T-helper 1 cell treated with Interleukin-12 subunit alpha and Interleukin-12 subunit beta and Interleukin-4 antibody, amounts not matched to agents 30 μg/mL and 1 μg/mL, for 36 hours (primary cell): ENCODE measurements at regions not wholly inside any gene's neighbourhood (a gene's known extent, or its start where the extent isn't known, plus 50 kb on each side); places are given as distances from the start of the nearest gene placed in this dataset.

Experiments used
- H3K27ac Mint-ChIP-seq: one replicate; pipeline ENCODE4 v1.8.0; 2021; ENCODE audit warnings: mild to moderate bottlenecking, mixed read lengths
- H3K27me3 Mint-ChIP-seq: one replicate; pipeline ENCODE4 v1.8.0; 2021; ENCODE audit warnings: low read depth, mixed read lengths
- H3K36me3 Mint-ChIP-seq: one replicate; pipeline ENCODE4 v1.8.0; 2021; ENCODE audit warnings: low read depth, mixed read lengths
- H3K4me1 Mint-ChIP-seq: one replicate; pipeline ENCODE4 v1.8.0; 2021; ENCODE audit warnings: low read depth, mixed read lengths
- H3K4me3 Mint-ChIP-seq: one replicate; pipeline ENCODE4 v1.8.0; 2021; ENCODE audit warnings: mild to moderate bottlenecking, moderate library complexity, mixed read lengths
- H3K9me3 Mint-ChIP-seq: one replicate; pipeline ENCODE4 v1.8.0; 2021; ENCODE audit warnings: mixed read lengths

DNA sequence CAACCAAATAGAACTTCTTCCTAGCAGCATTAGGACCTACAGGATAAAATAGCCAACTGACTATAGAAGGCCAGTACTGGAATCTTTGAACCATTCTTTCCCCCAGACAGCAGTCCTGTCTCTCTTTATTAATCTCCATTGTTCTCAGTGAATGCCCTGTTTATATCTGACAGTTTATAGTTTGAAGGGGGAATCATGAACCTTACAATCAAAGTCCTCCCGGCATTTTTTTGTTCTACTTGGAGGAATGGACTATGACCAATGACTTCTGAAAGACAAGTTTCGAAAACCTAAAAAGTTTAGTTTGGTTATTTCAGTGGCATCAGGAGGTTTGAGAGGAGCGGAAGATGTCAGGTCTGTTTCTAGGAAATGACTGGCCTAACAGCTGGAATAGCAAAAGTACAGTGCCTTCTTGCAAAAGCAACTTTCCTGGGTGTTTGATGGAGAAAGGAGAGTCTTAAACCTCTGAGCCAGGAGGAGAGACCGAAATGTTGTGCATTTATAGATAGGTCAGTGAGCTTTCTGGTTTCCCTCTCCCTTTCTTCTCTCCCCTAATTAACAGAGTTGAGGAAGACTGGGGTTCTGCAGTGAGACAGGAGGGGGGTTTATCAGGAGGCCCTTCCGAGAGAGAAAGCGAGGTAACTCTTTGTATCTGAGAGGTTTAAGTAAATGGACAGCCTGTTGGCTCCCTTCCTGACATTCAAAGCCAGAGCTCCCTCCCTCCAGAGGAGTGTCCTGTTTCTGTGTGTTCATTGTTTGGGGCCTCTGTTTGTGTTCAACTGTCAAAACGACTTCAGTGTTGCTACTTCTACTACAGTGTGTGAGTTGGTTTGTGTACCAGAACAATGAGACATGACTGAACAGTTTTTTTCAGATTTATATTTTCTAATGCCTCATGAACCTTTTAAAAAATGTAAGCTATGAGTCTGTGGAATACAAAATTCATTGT, 383.0 kb upstream of the RARB start:
- Mint-ChIP-seq H3K4me3 (no peak overlapping the region), H3K27me3 (no peaks in the 10 kb centered on the region), H3K4me1 (no peaks in the 10 kb centered on the region), H3K27ac (no peak overlapping the region), H3K9me3 (no peaks in the 10 kb centered on the region), H3K36me3 (no peaks in the 10 kb centered on the region)

DNA sequence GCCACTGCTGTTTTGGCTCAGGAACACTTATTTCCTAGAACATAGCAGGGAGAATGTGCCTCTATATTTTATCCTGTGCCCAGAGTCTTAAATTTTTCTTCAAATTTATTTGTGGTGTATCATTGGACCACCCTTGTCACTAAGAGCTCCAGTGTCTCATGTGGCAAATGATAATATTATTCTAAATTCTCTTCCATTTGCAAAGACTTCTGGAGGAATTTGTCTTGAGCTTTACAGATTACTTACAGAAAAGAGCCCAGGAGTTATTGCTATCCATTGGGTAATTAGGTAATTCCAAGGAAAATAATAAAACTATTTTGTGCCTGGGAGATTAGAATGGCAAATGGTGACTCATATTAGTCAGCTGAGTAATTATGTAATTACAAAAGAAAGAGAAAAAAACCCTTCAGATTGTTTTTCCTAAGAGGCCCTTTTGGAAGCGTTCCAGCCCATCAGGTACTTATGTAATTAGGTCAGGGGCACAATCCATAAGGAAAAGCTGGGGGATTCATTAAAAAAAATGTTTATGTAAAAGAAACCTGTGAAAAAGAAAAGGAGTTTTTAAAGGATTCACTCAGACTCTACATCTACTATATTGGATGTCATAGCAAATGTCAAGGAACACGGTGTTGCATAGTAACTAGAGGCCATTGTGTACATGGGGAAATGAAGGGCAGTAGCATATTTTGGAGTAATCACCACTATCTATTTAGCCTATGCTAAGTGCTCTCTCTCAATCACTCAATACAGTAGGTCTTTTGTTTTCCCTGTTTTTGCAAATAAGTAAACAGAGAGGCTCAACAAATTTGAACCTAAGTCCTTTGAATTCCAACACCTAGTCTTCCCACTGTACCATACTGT, 380.9 kb upstream of the RARB start:
- H3K4me3 Mint-ChIP-seq = no peak overlapping the region
- H3K27me3 Mint-ChIP-seq = no peaks in the 10 kb centered on the region
- H3K36me3 Mint-ChIP-seq = no peaks in the 10 kb centered on the region
- H3K27ac Mint-ChIP-seq = no peak overlapping the region
- no peaks in the 10 kb centered on the region for H3K9me3 Mint-ChIP-seq
- no peaks in the 10 kb centered on the region for H3K4me1 Mint-ChIP-seq

DNA sequence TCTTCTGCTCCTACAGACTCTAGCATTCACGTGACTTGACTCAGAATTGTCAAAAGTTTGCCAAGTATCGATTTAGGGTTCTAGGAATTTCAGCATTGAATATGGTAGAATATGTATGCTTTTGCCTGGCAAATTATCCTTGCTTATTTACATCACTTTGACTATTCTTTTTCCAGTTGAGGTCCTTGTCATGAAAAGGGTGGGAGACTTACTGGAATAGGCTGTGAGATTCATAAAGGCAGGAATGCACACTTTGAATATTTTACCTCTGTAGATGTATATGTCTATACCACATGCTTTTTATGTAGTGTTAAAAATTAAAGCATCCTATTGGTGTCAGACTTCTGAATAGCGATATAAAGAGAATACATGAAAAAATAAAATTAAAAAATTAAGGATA, 378.8 kb upstream of the RARB start:
- Mint-ChIP-seq H3K4me1 (no peaks in the 10 kb centered on the region), H3K27me3 (no peaks in the 10 kb centered on the region), H3K9me3 (no peaks in the 10 kb centered on the region), H3K36me3 (no peaks in the 10 kb centered on the region), H3K4me3 (no peak overlapping the region), H3K27ac (no peak overlapping the region)

DNA sequence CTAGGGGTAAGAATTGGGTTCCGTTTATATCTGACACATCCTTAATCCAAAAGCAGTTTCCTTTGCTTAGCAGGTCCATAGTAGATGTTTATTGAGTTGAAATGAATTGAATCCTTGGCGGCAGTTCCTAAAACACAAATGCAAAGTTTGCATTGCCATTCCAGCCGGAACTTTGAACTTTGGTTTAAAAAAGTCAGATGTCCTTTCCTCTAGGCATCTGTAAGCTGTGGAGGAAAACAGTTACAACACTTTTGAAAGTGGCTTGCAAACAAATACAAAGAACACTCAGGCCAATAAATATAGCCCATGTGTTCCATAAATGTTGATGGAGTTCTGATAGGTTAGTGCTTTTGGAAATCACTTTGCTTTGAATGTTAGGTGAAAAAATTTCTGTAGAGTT, 374.7 kb upstream of the RARB start:
- Mint-ChIP-seq H3K4me1 (no peaks in the 10 kb centered on the region), H3K4me3 (no peak overlapping the region), H3K36me3 (no peaks in the 10 kb centered on the region), H3K9me3 (peaks cover 2% of the 10 kb centered on the region), H3K27ac (no peak overlapping the region), H3K27me3 (no peaks in the 10 kb centered on the region)

DNA sequence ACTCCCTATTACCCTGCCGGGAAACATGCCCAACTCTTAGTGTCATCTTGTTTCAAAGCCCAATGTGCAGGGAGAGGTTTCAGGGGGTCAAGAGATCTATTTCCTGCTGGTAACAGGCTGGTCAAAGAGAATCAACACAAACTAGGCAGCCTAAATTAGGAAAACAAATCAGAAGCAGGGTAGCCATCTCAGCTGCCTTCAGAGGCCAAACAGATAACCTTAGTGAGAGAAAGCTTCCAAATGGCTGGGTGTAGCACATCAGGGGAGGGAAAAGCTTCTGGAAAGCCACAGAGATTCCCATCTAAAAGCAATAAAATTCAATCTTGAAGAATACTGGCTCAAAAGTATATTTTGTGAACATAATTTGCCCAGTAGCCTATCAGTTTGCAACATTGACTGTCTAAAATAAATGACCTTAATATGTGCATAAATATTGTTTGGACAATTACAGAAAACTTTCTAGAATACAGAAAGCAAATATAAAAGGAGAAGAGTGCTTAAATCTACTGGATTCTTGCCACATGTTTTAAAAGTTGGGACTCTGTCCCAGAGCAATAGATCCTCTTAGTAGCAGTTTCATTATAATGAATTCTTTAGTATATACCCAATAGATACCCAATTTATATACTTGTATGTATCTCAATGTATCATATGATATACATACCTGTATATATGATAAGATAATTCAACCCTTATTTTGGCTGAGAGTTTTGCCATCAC, 371.9 kb upstream of the RARB start:
- Mint-ChIP-seq H3K4me3 (no peak overlapping the region), H3K9me3 (peaks cover 2% of the 10 kb centered on the region), H3K27ac (no peak overlapping the region), H3K27me3 (no peaks in the 10 kb centered on the region), H3K4me1 (no peaks in the 10 kb centered on the region), H3K36me3 (no peaks in the 10 kb centered on the region)

DNA sequence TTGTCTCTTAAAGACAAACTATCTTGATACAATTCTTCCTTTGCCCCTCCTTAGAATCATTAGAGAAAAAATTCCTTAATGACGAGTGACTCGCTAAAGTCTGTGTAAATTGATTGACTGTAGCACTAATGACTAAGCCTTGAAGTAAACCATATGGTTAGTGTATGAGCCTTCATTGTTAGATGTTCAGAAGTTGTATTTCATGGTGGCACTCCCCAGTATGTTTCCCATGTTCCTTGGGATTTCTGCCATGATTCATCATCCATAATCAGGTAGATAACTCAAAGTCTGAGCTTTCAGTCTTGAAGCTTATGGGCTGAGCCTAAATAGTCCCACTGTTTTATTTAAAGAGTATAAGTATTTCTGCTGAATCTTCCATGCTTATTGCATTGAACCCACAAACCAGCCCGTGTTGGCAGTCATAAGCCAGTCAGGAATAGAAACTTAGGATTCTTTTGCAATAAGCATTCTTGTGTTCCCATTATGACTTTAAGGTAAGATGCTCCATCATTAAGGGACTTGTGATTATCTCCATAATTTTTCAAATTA, 371.2 kb upstream of the RARB start:
- Mint-ChIP-seq H3K4me3 (no peak overlapping the region), H3K27ac (no peak overlapping the region), H3K27me3 (no peaks in the 10 kb centered on the region), H3K9me3 (peaks cover 2% of the 10 kb centered on the region), H3K36me3 (no peaks in the 10 kb centered on the region), H3K4me1 (no peaks in the 10 kb centered on the region)

DNA sequence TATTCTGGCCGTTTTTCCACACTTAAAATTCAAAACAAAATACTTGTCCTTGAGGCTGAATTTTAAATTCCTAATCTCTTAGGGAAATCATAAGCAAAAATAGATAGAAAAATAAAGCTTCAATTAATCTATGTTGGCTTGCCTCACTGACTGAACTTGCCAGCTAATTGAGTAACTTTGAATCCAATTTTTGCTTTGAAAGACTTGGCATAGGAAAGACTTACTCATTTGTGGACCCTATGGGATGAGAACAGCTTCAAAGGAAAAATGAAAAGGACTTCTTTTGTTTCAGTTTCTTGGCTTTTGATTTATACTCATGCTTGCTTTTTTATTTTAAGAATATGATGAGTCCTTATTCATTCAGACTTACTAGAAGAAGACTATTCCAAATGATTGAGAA, 370.7 kb upstream of the RARB start:
- Mint-ChIP-seq H3K4me1 (no peaks in the 10 kb centered on the region), H3K27ac (no peak overlapping the region), H3K27me3 (no peaks in the 10 kb centered on the region), H3K9me3 (peaks cover 2% of the 10 kb centered on the region), H3K4me3 (no peak overlapping the region), H3K36me3 (no peaks in the 10 kb centered on the region)

DNA sequence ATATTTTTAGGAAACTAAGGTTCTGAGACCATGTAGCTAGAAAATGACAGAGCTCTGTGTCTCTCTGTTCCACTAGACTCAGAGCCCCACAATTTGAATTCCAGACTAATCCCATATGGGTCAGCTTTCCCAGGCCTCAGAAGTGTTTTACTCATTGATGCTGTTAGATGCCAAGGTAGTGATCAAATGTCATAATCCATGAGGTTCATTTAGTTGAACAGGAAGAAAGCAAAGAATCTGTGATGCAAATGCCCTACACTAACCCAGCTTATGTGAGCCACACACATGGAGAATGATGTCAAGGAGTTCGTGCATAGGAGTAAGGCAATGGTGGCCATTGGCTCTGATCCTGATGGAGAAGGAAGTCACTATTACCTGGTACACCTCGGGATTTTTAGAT, 363.4 kb upstream of the RARB start:
- Mint-ChIP-seq H3K4me3 (no peak overlapping the region), H3K27ac (no peak overlapping the region), H3K27me3 (no peaks in the 10 kb centered on the region), H3K9me3 (peaks cover 3% of the 10 kb centered on the region), H3K36me3 (no peaks in the 10 kb centered on the region), H3K4me1 (no peaks in the 10 kb centered on the region)

DNA sequence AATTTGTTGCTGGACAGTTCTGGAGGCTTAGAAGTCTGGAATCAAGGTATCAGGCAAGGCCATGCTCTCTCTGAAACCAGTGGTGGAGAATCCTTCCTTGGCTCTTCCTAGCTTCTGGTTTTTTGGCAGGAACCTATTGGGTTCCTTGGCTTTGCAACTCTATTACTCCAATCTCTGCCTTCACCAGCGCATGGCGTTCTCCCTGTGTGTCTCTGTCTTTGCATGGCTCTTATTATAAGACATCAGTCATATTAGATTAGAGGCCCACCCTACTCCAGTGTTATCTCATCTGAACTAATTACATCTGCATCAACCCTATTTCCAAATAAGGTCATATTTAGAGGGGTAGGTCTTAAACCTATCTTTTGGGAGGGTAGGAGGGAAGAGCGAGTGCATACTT, 358.1 kb upstream of the RARB start:
- H3K4me3 Mint-ChIP-seq = no peak overlapping the region
- H3K9me3 Mint-ChIP-seq = peaks cover 8% of the 10 kb centered on the region
- H3K4me1 Mint-ChIP-seq = no peaks in the 10 kb centered on the region
- no peaks in the 10 kb centered on the region for H3K27me3 Mint-ChIP-seq
- no peak overlapping the region for H3K27ac Mint-ChIP-seq
- H3K36me3 Mint-ChIP-seq = no peaks in the 10 kb centered on the region

DNA sequence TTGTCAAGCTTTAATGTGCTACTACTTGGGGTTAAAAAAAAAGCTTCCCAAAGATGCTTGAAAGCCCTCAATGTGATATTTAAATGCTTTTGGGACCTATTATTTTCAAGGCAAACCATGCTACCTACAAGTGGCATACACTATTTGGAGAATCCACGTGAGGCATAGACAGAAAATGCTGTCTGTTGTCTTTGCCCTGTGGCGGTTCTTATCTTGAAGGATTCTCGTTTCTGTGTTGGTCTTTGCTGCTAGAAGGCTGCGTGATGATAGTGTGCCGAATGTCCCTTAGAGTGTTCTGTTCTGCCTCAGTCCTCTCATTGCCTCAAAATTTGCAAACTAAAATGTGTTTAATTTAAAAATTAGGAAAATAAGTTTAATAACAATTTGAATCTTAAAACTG, 356.2 kb upstream of the RARB start:
- Mint-ChIP-seq H3K27ac (no peak overlapping the region), H3K4me3 (no peak overlapping the region), H3K36me3 (no peaks in the 10 kb centered on the region), H3K4me1 (no peaks in the 10 kb centered on the region), H3K9me3 (peaks cover 8% of the 10 kb centered on the region), H3K27me3 (no peaks in the 10 kb centered on the region)

DNA sequence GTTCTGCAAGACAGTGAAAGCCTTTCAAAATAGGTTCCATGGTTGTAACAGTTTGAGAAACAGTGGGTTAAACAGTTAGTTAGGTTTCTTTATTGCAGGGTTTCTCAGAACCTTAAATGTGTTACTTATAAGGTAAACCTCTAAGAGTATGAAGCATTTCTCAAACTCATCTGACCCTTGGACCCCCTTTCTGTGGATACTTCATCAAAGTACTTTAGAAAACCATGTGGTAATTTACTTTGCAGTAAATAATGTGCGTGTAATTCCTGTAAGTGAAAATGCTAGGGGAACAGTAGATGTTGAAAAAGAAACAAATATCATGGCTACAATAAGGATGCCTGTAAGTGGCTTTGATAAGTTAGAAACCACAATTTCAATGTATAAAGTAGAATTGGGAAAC, 354.6 kb upstream of the RARB start:
- Mint-ChIP-seq H3K27ac (no peak overlapping the region), H3K36me3 (no peaks in the 10 kb centered on the region), H3K9me3 (peaks cover 8% of the 10 kb centered on the region), H3K4me1 (no peaks in the 10 kb centered on the region), H3K4me3 (no peak overlapping the region), H3K27me3 (no peaks in the 10 kb centered on the region)

DNA sequence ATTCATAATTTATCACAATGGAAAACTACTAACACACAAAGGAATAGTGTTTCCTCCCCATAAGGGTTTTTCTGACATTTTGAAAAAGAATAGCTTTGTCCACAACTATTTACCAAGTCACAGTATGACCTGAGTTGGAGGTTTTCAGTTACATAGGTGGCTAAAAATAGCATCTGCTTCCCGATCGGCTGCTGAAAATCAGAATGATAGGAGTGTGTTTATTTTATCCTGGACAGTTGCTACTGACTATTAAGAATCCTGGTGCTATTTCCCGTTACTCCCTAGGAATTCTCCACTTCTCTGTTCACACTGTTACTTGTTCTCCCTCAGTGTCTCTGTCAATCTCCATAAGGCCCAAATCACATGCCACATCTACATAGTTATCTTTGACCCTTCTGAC, 353.9 kb upstream of the RARB start:
- Mint-ChIP-seq H3K36me3 (no peaks in the 10 kb centered on the region), H3K27ac (no peak overlapping the region), H3K4me3 (no peak overlapping the region), H3K9me3 (peaks cover 4% of the 10 kb centered on the region), H3K4me1 (no peaks in the 10 kb centered on the region), H3K27me3 (no peaks in the 10 kb centered on the region)

DNA sequence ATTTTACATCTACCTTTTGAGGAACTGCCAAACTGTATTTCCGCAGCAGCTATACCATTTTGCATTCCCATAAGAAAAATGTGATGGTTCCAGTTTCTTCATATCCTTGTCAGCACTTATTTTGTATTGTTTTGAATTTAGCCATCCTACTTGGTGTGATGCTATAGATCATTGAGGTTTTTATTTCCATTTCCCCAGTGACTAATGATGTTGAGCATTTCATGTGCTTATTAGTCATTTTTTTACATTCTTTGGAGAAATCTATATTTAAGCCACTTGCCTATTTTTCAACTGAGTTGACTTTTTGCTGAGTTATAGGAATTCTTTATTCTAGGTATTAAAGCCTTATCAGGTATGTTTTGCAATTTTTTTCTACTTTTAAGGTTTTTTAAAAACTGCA, 347.6 kb upstream of the RARB start:
- Mint-ChIP-seq H3K36me3 (no peaks in the 10 kb centered on the region), H3K27ac (no peak overlapping the region), H3K27me3 (no peaks in the 10 kb centered on the region), H3K4me3 (no peak overlapping the region), H3K4me1 (no peaks in the 10 kb centered on the region), H3K9me3 (no peaks in the 10 kb centered on the region)

DNA sequence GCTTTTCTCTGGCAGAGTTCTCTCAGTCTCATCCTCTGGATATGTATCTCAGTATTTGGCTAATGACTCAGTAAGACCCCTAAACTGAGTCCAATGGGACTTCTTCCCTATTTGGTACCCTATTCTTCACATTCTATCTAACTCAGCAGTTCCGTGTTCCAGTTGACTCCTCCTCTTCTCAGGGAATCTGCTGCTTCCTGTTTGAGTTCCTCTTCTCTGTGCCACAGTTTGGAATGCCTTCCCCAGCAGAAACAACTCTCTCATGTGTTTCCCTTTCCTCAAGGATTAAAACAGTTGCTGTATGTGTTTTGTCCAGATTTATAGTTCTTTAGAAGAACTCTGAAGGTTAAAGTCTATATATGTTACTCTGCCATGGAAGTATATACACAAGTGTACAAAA, 344.0 kb upstream of the RARB start:
- Mint-ChIP-seq H3K9me3 (no peaks in the 10 kb centered on the region), H3K4me1 (no peaks in the 10 kb centered on the region), H3K27me3 (no peaks in the 10 kb centered on the region), H3K36me3 (no peaks in the 10 kb centered on the region), H3K27ac (no peak overlapping the region), H3K4me3 (no peak overlapping the region)
